ENCODE measurements at regions not wholly inside any gene's neighbourhood (a gene's known extent, or its start where the extent isn't known, plus 50 kb on each side); places are given as distances from the start of the nearest gene placed in this dataset.

DNA sequence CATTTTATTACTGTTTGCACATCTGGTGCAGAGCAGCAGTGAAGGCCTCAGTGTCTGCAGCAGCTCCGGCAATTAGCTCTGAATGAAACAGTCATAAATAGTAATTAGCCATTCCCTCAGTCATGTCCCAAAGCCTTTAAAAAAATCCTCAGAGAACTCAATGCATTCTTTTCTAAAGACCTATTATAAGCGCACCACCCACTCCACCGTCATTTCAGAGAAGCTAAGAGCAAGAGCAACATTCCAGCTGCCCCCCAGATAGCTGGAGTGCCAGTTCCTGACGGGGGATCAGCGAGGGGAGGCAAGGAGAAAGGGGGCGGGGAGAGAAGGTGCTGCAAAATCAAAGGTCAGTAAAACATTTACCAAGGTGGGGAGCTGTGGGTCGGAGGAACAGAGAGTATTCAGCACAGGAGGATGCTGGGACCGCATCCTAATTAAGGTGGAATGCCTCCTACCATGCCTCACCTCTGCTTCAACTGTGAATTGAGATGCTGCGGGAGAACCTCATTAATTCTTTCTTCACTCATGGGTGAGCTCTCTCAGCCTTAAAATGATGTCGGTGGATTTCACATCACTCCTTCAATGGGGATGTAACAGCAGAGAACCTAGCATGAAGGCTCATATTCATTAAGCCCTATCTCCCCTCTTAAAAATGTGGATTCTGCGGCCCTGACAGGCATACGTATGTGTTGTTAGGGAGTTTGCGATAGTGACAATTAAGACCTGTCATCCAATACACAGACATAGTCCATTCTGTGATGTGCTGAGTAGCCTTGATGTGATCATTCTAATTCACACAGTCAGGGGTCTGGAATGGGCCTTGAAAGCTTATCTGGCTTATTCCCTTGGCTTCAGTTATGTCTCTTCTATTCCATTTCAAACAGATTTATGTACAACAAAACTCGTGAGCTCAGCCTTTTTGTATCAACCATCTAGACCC lies 469.5 kb upstream of the NRSN1 start:
- no peak for TF ChIP-seq POLR2A (IDR thresholded peaks at IDR 0.05)
- TF ChIP-seq, protein P1, sequence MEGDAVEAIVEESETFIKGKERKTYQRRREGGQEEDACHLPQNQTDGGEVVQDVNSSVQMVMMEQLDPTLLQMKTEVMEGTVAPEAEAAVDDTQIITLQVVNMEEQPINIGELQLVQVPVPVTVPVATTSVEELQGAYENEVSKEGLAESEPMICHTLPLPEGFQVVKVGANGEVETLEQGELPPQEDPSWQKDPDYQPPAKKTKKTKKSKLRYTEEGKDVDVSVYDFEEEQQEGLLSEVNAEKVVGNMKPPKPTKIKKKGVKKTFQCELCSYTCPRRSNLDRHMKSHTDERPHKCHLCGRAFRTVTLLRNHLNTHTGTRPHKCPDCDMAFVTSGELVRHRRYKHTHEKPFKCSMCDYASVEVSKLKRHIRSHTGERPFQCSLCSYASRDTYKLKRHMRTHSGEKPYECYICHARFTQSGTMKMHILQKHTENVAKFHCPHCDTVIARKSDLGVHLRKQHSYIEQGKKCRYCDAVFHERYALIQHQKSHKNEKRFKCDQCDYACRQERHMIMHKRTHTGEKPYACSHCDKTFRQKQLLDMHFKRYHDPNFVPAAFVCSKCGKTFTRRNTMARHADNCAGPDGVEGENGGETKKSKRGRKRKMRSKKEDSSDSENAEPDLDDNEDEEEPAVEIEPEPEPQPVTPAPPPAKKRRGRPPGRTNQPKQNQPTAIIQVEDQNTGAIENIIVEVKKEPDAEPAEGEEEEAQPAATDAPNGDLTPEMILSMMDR (IDR thresholded peaks at IDR 0.05 in 8 of 11, conservative IDR thresholded peaks at IDR 0.05 in 3 of 11), result no peak
- no peak for TF ChIP-seq POLR2AphosphoS5 (IDR thresholded peaks at IDR 0.05)
